COLO668 (cell line): ENCODE measurements at regions not wholly inside any gene's neighbourhood (a gene's known extent, or its start where the extent isn't known, plus 50 kb on each side); places are given as distances from the start of the nearest gene placed in this dataset.

ENCODE experiments used
- DNase-seq: peaks from one replicate; lab custom pipeline; 2025; ENCODE audit not compliant: unreplicated experiment; lab: John Stamatoyannopoulos, UW

DNA sequence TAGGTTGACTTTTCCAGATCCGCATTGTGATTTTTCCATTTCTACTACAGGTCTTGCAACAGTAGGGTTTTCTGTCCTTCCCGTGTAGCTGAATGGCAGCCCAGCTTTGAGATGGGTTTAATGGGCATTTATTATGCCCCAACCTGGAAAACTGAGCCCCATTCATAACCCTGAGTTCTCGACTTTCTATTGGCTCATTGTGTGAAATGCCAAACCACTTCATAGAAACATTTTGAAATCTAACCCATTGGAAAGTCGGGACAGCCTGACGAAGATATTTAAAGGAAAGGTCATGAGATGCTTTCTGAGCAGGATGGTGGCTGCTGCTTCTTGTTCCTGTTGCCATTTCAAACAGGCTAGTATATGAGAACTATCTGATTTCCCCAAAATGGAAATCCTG, 203.5 kb downstream of the ZFP36L2 start:
- DNase-seq, result no peak

DNA sequence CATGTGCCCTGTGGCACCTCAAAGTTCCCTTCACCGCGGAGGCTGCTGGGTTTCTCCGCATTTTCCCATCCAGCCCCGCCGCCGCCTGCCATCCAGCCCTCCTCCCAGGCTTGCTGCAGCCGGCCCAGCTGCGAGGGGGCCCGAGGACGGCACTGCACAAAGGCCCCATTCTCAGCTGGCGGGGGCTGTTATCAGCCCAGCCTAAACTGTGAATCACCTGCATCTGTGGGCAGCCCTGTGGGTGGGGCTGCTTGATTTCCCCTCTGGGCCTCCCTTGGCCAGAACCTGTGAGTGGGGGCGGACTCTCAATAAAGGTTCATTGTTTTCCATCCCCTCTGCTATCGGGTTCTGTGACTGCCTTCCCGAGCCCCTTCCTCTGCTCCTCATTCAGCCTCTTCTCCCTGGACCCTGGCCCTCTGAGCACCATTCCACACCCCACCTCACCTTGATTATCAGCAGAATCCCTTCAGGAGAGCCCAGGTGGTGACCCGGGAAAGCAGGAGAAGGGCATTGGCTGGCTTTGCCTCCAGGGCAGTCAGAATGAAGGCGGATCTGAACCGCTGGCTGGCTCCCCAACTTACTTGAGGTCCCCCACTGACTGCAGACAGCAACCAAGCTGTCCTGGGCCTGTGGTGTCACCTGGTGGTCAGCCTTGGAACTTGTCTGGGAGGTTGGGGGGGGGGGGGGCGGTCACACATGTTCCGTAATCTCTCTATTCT, 204.5 kb downstream of the ZFP36L2 start:
- DNase-seq, result no peak

DNA sequence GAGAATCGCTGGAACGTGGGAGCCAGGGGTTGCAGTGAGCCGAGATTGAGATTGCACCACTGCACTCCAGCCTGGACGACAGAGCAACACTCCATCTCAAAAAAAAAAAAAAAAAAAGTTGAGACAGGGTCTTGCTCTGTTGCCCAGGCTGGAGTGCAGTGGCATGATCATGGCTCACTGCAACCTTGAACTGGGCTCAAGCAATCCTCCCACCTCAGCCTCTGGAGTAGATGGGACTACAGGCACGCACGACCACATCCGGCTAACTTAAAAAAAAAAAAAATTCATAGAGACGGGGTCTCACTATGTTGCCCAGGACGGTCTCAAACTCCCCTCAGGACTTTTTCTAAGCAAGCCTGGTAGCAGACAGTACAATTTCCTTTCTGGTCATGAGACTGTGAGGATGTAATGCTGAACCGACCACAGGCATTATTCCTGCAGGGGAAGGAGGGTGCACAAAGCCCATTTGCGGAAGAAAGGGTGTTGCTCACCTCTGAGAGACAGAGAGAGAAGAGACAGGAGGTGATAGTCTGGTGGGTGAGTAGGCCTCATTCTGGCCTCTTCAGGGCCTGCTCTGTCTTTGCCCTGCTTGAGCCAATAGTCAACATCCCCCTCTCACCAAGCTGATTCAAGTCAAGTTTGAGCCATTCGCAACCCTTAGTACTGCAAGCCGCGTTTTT, 205.3 kb downstream of the ZFP36L2 start:
- DNase-seq, result no peak

DNA sequence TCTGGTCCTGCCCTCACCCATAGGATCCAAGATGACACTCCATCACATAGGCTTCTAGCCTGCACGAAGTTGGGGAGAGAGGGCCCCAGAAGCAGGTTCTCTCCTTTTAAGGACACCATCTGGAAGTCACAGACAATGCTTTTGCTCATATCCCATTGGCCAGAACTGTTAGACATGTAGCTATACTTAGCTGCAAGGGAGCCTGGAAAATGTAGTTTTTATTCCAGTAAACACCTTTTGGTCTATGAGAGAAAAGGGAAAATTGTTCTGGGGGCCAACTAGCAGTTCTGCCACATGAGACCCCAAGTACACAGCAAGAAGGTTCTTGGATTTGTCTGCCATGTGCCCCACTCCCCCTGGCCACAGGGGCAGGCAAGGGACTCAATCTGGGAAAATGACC, 206.1 kb downstream of the ZFP36L2 start:
- DNase-seq, result no peak

DNA sequence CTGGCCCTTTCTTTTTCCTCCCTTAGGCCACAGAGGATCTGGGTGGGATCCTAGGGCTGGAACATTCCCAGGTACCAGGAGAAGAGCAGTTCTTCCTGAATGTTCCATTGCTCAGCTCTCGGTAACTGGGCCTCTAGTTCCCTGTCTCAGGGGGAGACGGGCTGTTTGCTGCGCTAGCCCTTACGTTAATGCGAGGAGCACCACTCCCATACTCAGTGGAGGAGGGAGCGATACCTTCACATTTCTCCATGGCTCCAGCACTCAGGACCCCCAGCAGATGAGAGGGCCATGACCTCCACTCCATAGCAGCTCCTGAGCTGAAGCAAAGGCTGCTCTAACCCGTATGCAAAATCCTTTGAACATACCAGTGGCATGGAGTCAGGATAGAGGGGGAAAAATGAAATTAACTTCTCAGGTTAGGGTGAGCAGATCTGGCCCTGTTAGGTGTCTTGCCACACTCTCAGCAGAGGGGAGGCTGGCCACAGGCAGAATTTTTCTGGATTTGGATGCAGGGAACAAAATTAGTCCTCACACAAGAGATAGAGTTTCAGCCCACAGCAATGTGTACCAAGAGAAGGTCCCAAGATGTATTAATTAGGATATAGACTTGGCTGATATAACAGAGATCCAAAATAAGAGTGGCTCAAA, 206.7 kb downstream of the ZFP36L2 start:
- DNase-seq, result no peak

DNA sequence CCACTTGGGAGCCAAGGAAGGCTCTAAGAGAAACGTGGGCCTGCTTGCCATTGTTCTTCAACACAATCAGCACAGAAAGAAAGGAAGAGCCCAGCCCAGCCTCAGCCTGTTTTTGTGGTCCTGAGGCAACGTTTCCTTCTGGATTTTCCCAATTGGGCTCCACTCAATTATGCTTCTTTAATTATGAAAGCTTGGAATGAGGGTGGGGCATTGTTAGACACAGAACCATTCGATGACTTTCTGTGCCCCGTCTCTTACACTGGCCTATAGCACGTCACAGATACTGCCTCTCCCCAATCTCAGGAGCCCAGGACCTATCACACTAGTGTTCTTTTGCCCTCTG, 207.4 kb downstream of the ZFP36L2 start:
- no peak for DNase-seq

DNA sequence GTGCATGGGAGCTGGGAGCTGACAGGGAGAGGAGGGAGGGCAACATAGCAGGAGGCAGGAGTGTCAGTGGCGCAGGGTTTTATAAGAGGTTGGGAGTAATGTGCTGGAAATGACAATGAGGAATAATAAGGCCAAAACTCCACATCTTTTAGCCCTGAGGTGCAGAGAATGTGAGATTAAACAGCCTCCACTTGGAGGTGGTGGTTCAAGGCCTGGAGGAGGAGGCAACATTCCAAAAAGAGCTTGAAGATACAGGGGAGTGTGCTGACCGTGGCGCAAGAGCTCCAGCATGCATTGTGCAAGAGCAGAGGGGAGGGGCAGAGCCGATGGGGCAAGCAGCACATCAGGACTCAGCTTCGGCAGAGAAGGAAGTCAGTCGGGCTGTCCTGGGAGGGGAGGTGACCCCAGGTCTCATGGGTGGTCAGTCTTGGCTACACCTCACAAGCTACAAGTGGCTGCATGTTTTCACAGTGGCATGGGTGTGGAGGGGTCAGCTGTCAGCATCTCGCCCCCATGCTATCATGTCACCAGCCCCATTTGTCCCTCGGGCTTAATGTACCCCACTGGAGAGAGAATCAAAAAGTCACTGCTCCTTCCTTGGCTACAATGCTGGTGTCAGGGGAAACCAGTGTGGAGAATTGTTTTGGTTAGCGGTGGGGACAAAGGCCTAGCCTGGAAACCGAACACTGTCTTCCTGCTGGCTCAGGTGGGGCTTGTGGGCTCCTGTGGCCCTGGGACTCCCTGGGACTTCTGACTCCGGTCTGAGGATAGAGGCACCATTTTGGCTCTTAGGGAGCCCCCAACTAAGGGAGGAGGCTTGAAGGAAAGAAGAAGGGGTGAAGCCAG, 208.0 kb downstream of the ZFP36L2 start:
- no peak for DNase-seq

DNA sequence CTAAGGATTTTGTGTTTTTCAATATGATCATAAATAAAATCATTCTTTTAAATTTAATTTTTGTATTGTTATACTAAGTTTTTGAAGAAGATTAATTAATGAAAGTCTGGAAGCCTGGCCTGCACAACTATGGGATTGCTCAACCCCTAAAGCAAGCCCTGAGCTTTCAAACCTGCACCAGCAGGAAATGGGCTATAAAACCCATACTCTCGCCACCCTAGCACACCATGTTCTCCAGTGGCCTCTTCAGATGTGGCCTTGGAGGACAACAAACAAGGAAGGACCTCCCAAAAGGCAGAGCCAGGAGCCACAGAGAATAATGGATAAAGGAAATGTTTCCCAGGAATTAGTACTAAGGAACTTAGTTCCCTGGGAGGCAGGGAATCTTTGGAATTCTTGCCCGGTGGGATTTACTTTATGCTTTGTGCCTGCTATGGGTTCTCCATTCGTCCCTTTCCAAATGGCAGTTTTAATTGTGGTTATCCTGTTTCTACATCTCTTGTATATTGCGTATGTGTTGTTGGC, 212.5 kb downstream of the ZFP36L2 start:
- no peak for DNase-seq

DNA sequence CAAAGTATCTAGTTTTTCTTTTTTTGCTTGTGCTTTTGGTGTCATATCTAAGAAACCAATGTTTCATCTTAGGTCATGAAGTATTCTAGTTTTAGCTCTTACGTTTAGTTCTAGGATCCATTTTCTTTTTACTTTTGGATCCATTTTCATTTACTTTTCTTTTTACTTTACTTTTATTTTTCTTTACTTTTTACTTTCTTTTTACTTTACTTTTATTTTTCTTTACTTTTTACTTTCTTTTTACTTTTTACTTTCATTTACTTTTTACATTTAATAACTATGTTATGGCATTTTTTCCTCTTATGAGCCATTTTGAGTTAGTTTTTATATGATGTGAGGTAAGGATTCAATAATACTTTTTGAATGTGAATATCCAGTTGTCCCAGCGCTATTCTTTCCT, 213.4 kb downstream of the ZFP36L2 start:
- DNase-seq, result no peak

DNA sequence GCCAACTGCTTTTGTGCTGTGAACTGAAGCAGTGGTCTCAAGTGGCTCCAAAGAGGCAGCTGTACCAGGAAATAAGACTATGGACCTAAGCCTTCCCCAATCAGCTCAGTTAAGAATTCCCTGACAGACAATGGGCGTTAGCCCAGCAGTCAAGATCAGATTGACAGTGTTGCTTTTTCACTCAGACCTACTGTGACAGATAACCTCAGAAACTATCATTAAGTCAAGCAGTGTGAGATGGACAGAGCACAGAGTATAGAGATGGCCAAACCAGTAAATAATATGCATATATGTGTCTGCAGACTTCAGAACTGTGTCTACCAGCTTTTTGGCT, 215.3 kb downstream of the ZFP36L2 start:
- no peak for DNase-seq

DNA sequence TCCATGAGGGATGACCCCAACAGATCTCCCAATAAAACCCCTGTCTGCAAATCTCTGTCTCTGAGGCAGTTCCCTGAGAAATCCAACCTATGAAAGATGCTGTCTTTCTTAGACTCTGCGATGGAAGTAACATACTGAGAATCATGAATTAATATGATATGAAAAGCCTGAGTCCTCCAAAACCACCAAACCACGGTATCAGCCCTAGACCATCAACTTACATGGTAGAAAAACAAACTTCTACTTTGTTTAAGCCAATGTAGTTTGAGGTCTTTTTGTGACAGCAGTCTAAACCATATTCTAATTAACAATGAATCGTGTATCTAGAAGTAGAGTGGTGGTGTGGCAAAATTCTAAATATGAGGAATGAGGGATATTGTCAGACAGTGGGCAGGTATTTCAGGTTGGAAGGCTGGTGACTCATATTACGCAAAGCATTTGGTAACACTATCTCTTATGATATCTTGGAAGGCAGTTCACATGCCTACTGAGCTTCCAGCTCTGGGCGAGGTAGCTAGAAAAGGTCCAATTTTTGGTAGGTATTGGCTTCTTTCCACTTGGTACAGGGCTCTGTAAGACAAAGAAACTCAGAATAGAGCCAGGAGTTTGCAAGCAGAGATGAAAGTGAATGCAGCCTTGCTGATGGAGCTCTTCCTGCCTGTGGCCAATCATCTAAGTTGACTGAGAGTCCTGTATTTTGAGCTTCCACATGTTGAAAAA, 215.8 kb downstream of the ZFP36L2 start:
- DNase-seq, result no peak

DNA sequence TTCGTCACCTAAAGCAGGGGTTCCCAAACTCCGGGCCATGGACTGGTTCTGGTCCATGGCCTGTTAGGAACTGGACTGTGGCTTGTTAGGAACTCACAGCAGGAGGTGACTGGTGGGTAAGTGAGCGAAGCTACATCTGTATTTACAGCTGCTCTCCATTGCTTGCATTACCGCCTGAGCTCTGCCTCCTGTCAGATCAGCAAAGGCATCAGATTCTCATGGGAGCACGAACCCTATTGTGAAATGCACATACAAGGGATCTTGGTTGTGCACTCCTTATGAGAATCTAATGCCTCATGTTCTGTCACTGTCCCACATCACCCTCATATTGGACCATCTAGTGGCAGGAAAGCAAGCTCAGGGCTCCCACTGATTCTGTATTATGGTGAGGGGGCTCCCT, 217.0 kb downstream of the ZFP36L2 start:
- no peak for DNase-seq

DNA sequence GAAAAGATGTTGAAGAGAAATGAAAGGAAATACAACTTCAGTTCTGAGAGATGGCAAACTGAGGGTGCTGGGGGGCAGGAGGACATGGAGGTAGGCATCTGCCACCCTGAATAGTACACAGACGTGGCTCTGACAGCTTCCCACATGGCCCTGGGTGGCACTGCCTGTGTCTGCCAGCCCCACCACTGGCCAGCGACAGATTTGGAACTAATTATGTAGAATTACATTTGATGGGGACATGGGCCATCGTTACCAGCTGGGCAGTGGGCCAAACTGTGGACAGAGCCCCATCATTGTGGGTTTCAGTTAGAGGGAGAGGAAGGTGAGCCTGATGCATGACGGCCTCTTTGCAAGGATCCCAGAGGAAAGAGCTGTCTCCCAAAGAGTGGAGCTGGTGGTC, 216.0 kb upstream of the HAAO start:
- DNase-seq, result no peak

DNA sequence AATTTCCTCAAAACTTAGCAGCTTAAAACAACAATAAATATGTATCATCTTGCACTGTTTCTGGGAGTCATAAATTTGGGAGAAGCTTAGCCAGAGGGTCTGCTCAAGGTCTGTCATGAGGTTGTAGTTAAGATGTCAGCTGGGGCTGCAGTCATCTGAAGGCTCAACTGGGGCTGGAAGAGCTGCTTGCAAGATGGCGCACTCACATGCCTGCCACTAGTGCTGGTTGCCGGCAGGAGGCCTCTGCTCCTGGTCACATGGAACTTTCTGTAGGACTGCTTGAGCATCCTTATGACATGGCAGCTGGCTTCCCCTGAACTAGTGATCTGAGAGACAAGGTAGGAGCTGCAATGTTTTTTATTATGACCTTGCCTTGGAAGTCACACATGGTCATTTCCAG, 215.5 kb upstream of the HAAO start:
- DNase-seq, result no peak

DNA sequence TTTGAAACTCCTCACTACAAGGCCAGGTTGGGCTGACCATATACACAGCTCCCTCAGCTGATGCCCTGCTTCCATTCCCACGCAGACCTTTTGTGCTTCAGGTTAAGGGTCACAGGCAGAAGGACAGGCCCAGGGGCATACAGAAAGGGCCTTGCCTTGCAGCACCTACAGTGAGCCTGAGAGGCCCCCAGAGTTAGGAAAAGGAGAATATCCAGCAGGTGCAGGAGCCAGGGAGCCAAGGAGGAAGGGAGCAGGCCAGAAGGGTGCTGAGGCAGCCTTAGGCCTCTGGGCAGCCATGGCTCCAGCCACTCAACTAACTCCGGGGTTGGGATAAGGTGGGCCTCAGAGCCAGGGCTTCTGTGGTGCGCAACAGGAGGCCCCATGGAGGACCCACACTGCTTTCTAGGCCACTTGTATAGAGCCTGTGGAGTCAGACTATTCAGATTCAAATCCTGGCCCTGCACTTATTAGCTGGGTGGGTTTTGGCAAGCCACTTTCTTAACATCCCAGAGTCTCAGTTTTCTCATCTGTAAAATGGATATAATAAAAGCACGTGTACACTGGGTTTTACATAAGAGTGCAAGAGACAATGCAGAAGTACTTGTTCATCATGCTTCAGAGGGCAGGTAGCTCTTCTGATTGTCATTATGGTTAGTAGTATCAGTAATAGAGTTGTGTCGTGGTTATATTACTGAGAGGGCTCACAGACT, 214.6 kb upstream of the HAAO start:
- DNase-seq, result no peak

DNA sequence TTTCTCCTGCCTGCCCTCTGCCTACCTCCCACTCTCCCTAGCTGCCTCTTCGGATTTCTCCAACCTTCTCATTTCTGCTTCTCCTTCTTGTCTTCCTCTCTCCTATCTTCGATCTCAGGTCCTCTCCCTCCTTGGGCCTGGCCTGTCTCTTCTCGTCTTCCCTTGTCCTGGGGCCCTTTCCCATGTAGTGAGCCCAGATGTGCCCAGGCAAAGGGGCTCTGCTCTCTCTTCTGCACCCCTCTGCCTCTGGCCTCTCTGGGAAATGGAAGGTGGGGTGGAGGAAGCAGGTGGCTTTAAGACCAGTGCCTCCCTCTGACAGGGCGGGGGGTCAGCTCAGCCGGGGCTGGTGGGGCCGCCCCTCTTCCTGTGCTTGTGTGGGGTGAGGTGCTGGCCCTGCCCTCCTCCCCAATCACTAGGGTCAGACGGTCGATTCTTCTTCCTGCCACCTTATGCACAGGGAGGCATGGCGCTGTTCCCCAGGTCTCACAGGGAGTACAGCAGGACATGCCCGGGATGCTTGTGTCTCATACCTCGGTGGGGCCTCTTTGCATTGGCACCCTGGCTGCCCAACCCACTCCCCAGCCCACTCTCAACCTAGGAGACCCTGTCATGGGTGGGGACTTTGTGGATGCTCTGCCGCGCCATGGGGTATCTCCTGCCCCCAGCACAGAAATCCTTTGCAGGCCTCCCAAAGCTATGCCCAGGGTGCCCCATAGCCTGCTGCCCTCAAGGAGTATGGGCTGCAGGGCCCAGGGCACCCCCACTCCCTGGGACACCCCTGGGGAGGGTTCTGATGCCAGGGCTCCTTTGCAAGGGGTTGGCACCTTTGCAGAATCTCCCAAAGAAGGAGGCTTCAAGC, 213.8 kb upstream of the HAAO start:
- DNase-seq, result no peak

DNA sequence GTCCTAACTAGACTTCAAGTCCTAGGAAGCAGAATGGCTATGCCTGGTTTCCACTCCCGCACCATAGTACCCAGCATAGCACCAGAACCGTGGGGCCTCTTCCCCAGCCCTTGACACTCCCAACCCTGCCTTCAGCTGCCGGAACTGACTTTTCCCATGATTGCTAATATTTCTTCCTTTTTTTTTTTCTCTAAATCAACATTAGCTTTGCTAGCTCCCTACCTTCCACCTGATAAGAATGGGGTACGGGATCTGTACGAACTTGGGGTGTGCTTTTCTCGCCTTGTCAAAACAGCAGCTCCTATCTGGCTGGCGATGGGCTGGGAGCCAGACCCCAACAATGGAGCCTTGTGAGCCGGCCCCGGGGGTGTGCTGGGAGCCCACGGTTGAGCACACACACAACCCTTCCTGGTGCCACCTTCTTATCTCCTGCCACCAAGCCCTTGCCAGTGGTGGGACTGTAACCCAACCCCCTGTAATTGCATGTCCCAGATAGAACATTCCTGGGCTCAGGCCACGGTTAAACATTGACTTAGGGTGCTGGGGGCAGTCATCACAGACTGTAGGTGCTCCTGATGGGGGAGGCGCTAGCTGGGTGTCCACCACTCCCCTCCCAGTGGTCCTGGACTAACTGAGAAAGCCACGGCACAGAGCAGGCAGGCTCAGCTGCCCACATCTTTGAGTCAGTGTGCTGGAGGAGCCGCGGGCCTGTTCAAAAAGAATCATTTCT, 213.0 kb upstream of the HAAO start:
- DNase-seq, result no peak

DNA sequence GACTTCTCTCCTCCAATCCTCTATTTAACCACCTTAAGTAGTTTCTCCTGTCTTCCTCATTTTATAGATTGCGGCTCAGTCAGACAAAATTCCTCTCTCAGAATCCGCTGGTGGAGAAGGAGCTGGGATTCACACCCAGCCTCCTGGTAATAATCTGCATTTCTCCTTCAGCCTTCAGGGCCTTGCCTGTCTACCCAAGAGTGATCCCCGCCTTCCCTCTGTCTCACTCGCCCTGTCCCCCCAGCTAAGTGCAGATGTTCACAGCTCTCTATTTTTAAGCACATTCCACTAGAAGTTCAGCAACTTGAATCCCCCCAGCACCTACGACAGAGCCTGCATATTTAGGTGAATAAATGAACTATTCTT, 212.5 kb upstream of the HAAO start:
- no peak for DNase-seq
